Caki2 (cell line): ENCODE measurements at regions not wholly inside any gene's neighbourhood (a gene's known extent, or its start where the extent isn't known, plus 50 kb on each side); places are given as distances from the start of the nearest gene placed in this dataset.
"Not testable (repeated sequence)": the region's sequence is repeated elsewhere in the genome, so short reads cannot be mapped to it uniquely, and the experiment has no call there.

Experiments
- DNase-seq: peaks from one replicate; pipeline ENCODE4 v3.0.0-alpha.2; 2015; ENCODE audit warnings: low read depth
- in situ Hi-C: cut with HindIII; loops from 2 replicates; pipeline ENCODE4 v1.10.0; 2016; ENCODE audit warnings: low sequenced_read_pairs, low pct_unique_long_range_greater_than_20kb, mixed read lengths

DNA sequence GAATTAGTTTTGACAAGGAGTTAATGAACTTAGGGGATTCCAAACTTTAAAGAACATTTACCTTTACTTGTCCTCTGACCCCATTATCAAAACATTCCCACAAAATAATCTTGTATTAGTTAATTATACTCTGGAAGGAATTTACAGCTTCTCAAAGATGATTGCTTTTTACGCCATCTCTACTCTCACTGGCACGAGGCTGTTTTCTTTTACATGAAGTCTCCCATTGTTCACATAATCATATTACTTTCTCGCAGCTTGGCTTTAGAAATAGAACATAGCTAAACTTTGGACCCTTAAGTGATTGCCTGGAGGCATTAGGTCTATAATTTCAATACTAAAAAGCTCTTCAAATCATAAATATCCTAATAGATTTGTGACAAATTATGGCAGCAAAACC lies 592.9 kb downstream of the TRIML1 start:
- in situ Hi-C loops = no loop called here
- no peak for DNase-seq

DNA sequence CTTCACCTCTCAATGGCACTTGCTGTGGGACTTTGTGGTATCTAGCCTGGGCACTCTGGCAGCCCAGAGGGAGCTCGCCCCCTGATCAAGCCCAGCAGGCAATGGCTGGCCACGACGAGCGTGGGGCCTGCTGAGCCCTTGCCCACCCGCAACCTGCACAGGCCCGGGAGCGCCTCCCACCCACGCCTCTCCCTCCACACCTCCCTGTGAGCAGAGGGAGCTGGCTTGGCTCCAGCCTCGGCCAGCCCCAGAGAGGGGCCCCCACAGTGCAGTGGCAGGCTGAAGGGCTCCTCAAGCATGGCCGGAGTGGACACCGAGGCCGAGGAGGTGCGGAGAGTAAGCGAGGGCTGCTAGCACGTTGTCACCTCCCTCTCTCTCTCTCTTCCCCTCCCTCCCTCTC lies 595.8 kb downstream of the TRIML1 start:
- no peak for DNase-seq
- in situ Hi-C loops = no loop called here

DNA sequence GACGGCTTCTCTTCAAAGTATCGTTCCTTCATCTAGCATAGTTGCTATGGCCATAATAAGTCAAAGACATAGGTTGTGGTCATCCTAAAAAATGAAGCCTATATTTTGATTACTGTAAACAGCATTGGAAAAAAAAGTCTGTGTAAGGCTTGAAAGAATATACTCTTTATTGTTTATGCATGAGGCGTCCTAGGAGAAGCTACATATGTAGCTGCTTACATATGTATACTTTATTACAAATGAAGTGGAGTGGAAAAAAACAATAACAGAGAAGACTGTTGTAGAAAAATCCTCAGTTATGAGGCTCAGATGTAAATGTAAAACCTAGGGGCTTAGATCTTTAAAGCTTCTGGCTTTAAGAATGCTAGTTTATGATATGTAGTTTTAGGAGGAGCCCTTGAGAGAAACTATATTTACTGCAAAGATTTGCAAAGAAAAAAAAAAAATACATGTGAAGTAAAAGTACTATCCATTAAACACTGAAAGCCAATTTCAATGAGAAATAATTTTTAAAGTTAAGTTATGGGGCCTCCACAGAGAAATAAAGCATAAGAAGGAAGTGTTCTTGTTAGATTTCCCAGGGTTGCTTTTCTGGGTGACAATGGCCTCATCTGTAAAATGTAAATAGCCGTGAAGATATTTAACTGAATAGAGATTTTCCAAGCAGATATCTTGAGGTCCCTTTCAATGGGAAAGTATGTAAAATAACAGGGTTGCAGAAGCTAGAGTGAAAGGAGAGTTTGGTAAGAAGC lies 598.2 kb downstream of the TRIML1 start:
- DNase-seq = no peak
- in situ Hi-C loops = no loop called here

DNA sequence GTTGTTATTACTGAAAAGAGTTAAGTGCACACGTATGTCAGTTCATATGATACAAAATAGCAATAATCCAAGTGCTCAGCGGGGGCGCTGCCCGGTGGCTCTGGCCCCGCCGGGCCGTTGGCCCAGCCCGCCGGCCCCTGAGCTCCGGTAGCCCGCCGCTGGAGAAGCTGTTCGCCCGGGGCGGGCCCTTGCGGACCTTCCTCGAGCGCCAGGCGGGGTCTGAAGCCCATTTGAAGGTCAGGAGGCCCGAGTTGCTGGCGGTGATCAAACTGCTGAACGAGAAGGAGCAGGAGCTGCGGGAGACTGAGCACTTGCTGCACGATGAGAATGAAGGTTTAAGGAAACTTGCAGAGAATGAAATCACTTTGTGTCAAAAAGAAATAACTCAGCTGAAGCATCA lies 599.0 kb downstream of the TRIML1 start:
- in situ Hi-C loops, DNase-seq: not testable (repeated sequence)

DNA sequence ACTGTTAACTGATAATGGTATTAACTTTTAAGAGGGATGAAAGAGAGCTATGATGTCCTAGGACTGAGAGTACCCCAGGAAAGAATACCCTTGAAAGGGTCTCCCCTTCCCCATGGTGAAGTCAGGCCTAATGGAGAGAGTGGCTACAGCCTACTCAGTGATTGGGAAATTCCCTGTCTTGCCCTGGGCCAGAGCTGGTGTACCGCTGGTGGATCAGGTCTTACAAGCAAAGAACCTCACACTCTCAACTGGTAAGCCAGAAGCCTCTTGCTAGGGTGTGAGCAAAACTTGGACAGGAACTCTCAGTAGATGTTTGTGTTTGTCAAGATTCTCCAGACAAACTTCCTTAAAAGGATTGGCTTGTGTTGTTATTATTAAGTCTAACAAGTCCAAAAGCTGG lies 600.9 kb downstream of the TRIML1 start:
- in situ Hi-C loops = not testable (repeated sequence)

DNA sequence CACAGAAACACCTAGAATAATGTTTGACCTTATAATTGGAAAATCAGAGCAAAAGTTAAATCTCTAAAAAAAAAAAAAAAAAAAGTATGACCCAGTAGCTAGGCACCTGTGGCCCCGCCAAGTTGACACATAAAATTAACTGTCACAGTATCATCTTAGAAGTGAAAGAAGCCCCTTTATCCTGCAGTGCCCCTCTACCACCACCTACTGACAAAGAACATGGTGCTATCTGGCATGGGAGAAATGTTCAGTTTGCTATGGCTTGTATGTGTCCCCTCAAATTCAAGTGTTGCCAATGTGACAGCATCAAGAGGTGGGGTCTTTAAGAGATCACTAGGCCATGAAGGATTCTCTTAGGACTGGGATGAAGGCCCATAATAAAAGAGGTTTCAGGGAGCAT lies 601.5 kb downstream of the TRIML1 start:
- DNase-seq, in situ Hi-C loops: not testable (repeated sequence)

More for the DNA sequence above, 600.9 kb downstream of the TRIML1 start:
- not testable (repeated sequence) for DNase-seq

DNA sequence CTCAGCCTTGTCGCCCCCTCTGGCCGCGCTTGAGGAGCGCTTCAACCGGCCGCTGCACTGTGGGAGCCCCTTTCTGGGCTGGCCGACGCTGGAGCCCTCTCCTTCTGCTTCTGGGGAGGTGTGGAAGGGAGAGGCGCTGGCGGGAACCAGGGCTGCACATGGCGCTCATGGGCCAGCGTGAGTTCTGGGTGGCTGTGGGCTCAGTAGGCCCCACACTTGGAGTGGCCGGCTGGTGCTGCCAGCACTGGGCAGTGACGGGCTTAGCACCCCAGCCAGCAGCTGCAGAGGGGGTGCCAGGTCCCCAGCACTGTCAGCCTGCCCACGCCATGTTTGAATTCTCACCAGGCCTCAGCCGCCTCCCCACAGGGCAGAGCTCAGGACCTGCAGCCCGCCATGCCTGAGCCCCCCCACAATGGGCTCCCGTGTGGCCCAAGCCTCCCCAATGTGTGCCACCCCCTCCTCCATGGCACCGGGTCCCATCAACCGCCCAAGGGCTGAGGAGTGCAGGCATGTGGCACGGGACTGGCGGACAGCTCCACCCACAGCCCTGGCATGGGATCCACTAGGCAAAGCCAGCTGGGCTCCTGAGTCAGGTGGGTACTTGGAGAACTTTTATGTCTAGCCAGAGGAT lies 615.2 kb downstream of the TRIML1 start:
- DNase-seq = no peak
- in situ Hi-C loops = no loop called here

DNA sequence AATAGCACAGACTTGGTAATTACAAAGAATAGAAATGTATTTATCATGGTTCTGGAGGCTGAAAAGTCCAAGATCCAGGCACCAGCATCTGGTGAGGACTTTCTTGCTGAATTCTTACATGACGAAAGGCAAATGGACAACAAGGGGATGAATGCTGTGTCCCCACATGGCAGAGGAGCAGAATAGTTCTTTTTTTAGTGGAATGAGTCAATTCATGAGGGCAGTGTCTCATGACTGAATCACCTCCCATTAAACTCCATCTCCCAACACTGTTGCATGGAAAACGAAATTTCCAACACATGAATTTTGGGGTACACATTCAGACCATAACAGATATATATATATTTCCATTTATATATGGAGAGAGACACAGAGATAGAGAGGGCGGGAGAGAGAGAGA lies 628.3 kb downstream of the TRIML1 start:
- DNase-seq = no peak
- in situ Hi-C loops = no loop called here

DNA sequence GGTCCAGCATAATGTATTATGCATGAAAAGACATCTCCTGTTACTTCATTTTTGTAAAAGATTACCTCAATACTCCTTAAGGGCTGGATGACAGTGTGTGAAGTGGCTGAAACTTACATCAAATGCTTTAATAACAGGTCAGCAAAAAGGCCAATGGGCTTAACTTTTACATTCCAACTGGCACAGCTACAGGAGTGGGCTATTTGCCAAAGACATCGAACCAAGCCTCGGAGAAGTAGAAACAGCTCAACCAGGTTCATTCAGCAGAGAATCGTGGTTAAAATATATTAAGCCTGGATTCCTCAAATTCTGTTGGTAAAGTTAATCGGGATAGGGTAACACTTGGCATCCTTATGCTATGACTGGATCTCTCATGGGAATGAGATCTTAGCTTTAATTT lies 639.7 kb downstream of the TRIML1 start:
- peak; percentile 37 for DNase-seq

DNA sequence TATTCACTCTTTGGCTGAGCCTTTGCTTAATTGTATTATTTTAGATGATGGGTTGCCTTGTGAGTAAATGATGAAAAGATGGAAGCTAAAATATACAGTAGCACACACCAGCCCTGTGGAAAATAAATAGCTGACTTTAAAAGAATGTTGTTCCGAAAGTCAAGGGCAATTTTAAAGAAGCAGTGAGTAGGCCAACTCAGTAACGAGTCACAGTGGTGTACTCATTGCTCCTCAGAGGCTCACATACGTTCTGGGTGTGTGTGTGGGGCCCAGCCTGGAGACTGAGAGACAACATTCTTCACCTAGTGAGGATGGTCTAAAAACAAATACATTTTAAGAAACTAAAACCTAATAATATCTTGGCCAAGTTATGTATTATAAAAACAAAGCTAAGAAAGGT lies 640.3 kb downstream of the TRIML1 start:
- in situ Hi-C loops = no loop called here
- DNase-seq = no peak

More for the DNA sequence above, 639.7 kb downstream of the TRIML1 start:
- in situ Hi-C loops = no loop called here

DNA sequence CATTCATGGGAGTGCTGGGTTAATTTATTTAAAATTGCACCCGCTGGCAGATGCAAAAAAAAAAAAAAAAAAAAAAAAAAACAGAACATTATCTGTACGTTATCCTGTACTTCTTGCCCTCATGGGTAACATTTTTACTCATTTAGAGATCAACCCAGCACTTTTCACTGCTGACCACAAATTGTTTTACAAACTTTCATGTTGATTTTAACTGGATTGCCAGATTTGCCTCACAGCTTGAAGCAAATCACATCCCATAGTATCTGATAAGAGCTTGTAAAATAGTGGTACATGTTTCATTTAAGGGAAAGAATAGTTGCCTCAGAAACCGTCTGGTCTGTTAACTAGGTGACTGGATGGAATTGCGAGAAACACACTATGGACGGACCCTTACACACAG lies 640.8 kb downstream of the TRIML1 start:
- DNase-seq = no peak
- in situ Hi-C loops = no loop called here

DNA sequence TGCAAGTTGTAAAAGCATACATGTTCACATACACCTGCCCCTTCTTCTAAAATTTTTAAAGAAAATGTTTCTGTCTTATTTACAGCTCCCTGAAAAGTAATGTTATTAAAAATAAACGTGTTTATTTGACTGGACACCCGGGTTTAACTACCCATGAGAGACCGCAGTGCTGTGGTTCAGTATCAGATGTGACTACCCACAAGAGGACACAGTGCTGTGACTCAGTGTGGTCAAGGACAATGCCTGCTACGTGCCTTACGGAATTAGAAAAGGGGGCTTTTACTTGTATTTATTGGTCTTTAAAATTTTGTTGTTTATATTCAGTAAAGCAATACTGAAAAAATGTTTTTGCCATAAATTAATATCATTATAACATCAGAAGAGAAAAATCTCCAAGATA lies 641.4 kb downstream of the TRIML1 start:
- DNase-seq = no peak
- in situ Hi-C loops = no loop called here

DNA sequence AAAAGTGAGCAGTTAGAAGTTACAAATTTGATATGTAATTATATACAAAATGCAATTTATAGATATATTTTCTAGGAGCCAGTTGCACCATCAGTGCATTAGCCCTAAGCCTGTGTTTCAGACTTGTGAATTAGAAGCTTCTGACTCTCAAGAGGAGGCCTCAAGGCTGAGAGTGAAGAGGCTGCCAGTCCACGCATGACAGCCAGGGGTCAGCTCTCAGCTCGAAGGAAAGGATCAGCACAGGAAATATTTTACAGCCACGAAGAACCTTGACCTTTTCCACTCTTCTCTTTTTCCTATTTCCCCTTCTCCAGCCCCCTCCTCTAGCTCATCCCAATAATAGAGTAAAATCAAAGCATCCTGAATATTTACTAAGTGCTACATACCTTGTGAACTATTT lies 642.4 kb downstream of the TRIML1 start:
- in situ Hi-C loops = no loop called here
- peak; percentile 8 for DNase-seq

DNA sequence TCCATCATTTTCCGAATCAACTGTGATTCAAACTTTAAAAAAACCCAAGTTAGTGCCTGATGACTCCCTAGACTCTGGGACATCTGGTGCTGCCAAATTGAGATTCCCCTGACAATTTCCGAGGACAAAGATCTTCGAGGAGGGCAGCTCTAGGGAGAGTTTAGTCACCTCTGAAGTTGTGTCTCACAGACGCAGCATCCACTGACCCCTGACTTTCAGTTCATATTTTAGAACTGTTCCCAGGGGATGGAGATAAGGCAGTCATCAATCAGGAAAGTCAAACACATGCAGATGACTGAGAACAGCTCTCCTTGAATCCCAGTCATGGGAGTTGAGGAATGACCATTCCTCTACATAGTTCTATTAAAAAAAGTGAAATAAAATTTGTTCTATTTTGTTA lies 643.9 kb downstream of the TRIML1 start:
- in situ Hi-C loops = no loop called here
- no peak for DNase-seq

DNA sequence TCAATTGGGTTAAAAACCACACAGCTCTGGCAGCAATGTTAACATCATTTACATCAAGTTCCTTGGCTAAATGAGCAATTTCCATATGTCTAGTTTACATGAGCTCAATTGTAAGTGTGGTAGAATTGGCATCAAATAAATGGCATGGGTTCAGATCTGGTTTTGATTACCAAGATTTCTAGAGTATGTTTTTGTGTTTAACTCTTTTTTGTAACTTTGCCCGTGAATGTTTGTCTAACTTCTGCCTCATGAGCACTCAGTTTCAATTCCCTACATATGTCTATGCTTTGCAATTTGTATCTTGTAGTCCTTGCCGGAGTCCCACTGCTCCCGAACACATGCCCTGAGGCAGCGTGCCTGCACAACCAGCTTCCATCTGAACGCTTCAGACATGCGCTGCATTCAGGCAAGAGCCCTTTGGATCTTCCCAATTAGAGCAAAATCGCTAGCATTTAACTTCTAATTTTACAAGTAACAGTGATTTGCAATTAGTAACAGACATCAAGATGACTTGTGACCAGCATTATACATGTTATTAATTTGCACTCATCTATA lies 644.4 kb downstream of the TRIML1 start:
- no peak for DNase-seq
- in situ Hi-C loops = no loop called here

DNA sequence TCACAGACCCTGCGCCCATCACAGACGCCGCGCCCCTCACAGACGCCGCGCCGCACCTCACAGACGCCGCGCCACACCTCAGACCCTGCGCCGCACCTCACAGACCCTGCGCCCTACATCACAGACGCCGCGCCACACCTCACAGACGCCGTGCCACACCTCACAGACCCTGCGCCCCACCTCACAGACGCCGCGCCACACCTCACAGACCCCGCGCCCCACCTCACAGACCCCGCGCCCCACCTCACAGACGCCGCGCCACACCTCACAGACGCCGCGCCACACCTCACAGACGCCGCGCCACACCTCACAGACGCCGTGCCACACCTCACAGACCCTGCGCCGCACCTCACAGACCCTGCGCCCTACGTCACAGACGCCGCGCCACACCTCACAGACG lies 657.4 kb downstream of the TRIML1 start:
- DNase-seq, in situ Hi-C loops: not testable (repeated sequence)

DNA sequence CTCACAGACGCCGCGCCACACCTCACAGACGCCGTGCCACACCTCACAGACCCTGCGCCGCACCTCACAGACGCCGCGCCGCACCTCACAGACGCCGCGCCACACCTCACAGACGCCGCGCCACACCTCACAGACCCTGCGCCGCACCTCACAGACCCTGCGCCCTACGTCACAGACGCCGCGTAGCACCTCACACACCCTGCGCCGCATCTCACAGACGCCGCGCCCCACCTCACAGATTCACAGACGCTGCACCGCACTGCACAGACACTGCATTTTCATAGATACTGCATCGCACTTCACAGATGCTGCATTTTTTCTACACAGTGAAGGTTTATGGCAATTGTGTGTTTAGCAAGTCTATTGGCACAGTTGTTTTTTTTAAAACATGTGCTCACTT lies 657.8 kb downstream of the TRIML1 start:
- DNase-seq, in situ Hi-C loops: not testable (repeated sequence)

DNA sequence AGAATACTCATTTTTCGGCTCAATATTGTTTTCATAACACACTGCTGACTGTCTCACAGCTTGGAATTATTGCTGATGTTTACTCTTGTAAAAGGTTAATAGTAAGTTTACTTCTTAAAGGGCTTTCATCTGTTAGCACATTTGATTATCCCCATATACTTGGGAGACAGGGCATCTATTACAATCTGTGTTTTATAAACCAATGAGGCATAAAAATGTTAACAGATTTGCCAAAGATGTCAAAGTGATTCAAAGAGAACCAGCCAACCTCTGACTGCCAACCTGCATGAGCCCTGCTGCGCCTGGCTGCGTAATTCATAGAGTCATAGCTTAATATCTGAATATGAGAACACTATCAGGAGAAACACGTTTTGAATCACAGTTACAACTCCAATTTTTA lies 665.6 kb downstream of the TRIML1 start:
- in situ Hi-C loops = no loop called here
- DNase-seq = no peak

DNA sequence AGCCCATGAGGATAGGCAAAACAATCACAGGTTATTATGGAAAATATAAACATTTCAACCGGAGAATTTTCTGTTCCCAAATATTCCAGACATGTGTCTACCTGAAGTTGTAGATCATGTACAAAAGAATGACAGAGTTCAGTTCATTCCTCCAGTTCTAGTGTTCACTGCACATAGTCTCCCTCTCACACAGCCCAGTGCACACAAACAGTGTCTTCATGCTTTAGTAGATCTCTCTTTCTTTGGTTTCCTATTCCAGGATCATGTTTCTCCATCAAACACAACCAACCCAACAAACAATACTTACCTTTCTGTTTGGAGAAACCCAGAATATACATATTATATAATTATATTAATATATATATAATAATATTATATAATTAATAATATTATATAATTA lies 671.9 kb downstream of the TRIML1 start:
- no peak for DNase-seq
- in situ Hi-C loops = no loop called here

DNA sequence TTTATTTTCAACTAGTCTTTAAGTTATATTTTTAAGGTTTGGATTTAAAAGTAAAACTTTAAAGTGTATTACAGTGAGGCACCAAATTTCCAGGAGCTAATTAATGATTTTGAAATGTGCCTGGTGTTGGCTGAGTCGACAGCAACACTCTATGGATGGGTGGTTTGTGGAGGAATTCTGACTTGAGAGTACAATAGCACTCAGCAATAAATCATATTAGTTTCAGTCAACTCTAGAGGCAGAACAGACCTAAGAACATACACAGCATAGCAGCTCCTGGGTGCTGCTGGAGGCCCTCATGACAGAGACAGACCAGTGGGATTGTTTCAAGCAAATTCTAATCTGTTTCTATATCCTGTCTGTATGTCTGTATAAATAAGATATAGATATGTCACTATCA lies 673.4 kb downstream of the TRIML1 start:
- no peak for DNase-seq
- in situ Hi-C loops = no loop called here
